ENCODE measurements at regions not wholly inside any gene's neighbourhood (a gene's known extent, or its start where the extent isn't known, plus 50 kb on each side); places are given as distances from the start of the nearest gene placed in this dataset.

DNA sequence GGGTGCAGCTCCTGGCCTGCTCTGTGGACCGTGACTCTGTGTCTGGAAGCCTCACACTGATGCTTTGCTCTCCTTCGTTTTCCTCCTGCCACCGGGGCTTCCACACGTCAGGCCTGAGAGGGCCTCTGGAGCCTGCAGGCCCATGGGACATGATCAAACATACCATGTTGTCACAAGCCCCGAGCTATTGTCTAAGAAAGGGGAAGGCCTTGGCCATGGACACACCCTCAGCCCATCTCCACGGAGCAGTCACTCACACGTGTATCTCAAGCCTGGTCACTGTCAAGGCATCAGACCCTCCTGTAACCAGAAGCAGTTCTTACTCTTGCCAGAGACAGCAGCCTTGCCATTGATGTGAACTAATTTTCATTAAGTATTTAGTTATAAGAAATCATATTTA is 814.1 kb upstream of the SALL3 start:
- Mint-ChIP-seq H3K9me3 (peaks cover 0 to 2% of the 10 kb centered on the region in 2 donors), H3K36me3 (no peaks in the 10 kb centered on the region), H3K27ac (no peak overlapping the region)
- ATAC-seq (no peak), DNase-seq (ENCODE audit: low spot score in 2 of 2) (no peak)

DNA sequence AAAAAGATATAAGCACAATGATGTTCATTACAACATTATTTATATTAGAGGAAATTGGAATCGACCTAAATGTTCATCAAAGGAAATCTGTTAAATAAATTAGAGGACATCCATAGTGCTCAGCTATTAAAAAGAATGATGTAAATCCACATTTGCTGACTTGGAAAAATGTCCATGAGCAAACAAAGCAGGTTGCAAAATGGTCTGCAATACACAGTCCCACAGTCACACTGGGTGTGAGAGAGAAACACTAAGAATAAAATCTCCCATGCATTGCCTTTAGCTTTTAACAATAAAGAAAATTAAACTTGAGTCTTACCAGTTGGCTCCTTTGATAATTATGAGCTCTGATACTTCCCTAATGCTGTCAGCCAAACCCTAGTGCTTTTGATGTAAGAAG is 811.1 kb upstream of the SALL3 start:
- H3K27ac Mint-ChIP-seq = no peak overlapping the region
- no peaks in the 10 kb centered on the region for H3K36me3 Mint-ChIP-seq
- peaks cover 0 to 4% of the 10 kb centered on the region in 2 donors for H3K9me3 Mint-ChIP-seq
- ATAC-seq (no peak), DNase-seq (ENCODE audit: low spot score in 2 of 2) (no peak)

DNA sequence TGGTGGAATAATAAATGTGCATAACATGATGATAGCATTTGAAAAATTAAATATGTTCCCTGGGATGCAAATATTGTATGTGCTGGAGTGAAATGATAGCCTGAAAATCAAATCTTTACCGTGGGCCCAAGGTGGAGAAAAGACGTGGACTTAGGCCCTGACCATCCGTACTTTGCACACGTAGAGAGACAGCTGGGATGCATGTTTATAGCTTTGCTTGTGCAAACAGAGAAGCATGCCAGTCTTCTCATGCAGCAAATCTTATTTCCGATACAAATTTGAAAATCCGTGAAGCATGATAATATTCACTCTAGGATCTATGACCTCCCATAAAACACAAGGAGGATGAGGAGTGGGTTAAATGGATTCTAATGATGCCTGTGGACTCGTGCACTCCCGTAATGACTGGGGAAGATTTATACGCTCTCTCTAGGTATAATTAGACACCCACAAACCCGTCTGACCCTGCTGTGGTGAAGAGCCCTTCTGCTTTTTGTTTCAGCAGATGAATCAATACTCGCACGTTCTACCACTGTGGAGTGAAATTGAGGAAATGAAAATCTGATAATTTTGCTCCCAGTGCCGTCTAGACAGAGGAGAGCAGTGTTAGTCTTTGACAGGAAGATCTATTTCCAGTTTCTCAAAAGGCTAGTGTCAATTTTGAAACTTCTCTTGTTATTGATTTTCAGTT is 810.3 kb upstream of the SALL3 start:
- peaks cover 0 to 2% of the 10 kb centered on the region in 2 donors for H3K36me3 Mint-ChIP-seq
- peaks cover 0 to 4% of the 10 kb centered on the region in 2 donors for H3K9me3 Mint-ChIP-seq
- H3K27ac Mint-ChIP-seq = no peak overlapping the region
- no peak for DNase-seq (ENCODE audit: low spot score in 2 of 2)
- no peak for ATAC-seq

DNA sequence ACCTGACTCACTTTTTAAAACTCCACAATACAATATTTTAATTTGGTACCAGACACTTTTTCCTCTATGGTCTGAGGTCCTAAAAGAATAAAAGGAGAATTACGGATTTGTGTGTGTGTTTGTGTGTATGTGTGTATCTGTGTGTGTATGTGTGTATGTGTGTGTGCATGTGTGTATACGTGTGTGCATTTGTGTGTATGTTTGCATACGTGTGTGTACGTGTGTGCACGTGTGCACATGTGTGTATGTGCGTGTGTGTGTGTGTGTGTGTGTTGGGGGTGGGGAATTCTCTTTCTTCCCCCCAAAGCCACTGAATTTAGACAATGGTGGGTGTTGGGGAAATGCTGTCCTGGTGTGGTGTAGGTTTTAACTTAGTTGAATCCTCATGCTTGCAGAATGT is 807.7 kb upstream of the SALL3 start:
- ATAC-seq (no peak), DNase-seq (ENCODE audit: low spot score in 2 of 2) (no peak)
- H3K36me3 Mint-ChIP-seq = peaks cover 0 to 8% of the 10 kb centered on the region in 2 donors

DNA sequence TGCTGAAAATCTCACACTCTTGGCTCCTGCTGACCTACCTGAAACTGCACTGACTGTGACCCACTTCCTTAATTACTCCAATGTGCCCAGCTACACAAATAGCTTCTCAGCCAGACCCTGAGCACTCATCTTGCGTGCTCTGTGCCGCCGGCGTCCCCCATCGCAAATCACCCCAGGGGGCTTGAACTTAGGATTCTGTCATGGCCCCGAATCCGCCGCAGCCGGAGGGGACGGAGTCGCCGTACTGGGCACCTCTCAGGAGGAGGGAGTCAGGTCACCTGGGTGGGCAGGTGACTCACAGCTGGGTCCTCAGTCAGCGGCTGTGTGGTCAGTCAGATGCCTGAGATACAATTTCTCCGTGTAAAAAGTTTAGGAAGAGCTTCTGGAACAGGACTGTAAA is 804.9 kb upstream of the SALL3 start:
- DNase-seq (ENCODE audit: low spot score in 2 of 2) = no peak
- Mint-ChIP-seq H3K9me3 (peaks cover 0 to 15% of the 10 kb centered on the region in 2 donors), H3K27ac (peak overlapping the region in 1 of 2 donors; percentile 50), H3K36me3 (peaks cover 0 to 8% of the 10 kb centered on the region in 2 donors)
- no peak for ATAC-seq

More for the DNA sequence above, 807.7 kb upstream of the SALL3 start:
- H3K9me3 Mint-ChIP-seq = peaks cover 0 to 15% of the 10 kb centered on the region in 2 donors
- no peak overlapping the region for H3K27ac Mint-ChIP-seq

DNA sequence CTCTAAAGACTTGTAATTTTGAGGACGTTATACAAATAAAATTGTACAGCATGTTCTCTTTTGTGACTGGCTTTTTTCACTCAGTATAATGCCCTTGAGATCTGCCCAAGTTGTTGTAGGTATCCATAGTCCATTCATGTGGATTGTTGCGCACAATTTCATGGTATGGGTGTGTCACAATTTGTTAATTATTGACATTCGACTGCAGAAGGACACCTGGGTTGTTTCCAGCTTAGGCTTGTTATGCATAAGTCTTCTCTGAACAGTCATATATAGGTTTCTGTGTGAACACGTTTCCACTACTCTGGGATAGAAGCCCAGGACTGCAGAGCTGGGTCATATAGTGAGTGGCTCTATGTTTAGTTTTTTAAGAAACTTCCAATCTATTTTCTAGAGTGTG is 800.8 kb upstream of the SALL3 start:
- ATAC-seq = no peak
- peaks cover 0 to 8% of the 10 kb centered on the region in 2 donors for H3K36me3 Mint-ChIP-seq
- DNase-seq (ENCODE audit: low spot score in 2 of 2) = no peak
- peaks cover 11 to 21% of the 10 kb centered on the region in 2 donors for H3K9me3 Mint-ChIP-seq
- H3K27ac Mint-ChIP-seq = no peak overlapping the region

DNA sequence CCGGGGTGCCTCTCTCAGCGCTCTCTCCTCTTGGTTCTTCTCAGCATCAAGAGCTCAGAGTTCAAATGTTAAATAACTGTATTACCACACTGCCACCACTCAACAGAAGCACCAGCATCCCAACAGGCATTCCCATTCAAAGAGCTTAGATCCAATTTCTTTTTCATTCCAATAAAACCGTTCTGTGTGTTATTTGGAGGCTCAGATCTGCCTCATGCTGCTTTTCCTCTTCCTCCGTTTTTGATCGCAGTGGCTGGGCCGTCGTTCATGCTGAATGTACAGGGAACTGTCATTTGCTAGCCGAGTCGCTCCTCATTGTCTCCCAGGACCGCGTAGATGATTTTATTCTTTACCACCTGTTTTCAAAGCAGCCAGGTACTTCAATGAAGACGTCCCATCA is 798.9 kb upstream of the SALL3 start:
- DNase-seq (ENCODE audit: low spot score in 2 of 2) (no peak), ATAC-seq (no peak)
- peaks cover 13 to 15% of the 10 kb centered on the region in 2 donors for H3K9me3 Mint-ChIP-seq
- no peaks in the 10 kb centered on the region for H3K36me3 Mint-ChIP-seq
- H3K27ac Mint-ChIP-seq = no peak overlapping the region

DNA sequence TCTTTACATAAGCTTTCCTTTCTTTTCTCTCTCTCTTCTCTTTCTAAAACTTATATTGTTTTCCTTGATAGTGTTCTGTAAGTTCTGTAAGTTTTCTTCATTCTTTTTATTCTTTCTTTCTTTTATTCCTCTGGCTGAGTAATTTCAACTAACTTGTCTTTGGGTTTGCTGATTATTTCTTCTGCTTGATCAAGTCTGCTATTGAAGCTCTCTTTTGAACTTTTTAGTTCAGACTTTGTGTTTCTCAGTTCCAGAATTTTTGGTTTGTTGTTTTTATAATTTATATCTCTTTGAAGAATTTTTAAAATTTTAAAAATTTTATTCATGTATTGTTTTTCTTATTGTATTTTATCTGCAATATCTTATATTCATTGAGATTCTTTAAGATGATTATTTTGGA is 795.8 kb upstream of the SALL3 start:
- no peak for ATAC-seq
- Mint-ChIP-seq H3K36me3 (no peaks in the 10 kb centered on the region), H3K27ac (peak overlapping the region in 1 of 2 donors; percentile 6), H3K9me3 (peaks cover 10 to 13% of the 10 kb centered on the region in 2 donors)
- no peak for DNase-seq (ENCODE audit: low spot score in 2 of 2)

DNA sequence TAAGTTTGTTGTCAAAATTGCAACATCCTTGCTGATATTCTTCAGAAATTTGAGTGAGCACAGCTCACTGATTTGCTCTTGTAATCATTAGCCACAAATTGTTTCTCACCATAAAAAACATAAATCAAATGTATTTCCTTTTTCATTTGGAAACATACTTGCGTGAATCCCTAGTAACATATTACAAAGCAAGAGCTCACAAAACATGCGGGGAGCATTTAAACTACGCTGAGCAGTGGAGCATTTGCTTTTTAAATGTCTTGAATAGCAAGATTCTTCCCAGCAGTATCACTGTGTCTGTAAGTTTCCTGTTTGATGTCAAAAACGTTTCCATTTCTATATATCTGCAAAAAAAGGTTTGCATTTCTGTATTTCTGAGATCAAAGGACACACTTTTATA is 788.3 kb upstream of the SALL3 start:
- Mint-ChIP-seq H3K36me3 (no peaks in the 10 kb centered on the region), H3K9me3 (peaks cover 0 to 5% of the 10 kb centered on the region in 2 donors), H3K27ac (no peak overlapping the region)
- ATAC-seq = no peak
- DNase-seq (ENCODE audit: low spot score in 2 of 2) = no peak

DNA sequence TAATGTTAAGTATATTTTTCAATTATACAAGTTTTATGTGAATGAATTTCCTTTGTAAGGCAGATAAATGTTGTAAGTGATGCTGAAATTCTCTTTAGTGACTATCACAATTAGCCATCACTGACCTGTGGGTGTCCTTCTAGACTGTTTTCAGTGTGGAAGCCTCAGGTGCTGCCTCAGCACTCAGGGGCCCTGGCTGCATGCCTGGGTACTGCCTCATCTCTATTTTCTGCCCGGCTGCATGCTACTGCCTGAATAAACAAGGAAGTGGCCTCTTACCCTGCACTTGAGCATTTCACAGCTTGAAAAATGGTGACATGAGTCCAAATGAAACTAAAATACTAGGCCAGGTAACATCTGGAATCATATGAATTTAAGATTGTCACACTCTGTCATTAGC is 787.6 kb upstream of the SALL3 start:
- no peak overlapping the region for H3K27ac Mint-ChIP-seq
- DNase-seq (ENCODE audit: low spot score in 2 of 2) = no peak
- H3K36me3 Mint-ChIP-seq = no peaks in the 10 kb centered on the region
- no peak for ATAC-seq
- peaks cover 0 to 5% of the 10 kb centered on the region in 2 donors for H3K9me3 Mint-ChIP-seq

DNA sequence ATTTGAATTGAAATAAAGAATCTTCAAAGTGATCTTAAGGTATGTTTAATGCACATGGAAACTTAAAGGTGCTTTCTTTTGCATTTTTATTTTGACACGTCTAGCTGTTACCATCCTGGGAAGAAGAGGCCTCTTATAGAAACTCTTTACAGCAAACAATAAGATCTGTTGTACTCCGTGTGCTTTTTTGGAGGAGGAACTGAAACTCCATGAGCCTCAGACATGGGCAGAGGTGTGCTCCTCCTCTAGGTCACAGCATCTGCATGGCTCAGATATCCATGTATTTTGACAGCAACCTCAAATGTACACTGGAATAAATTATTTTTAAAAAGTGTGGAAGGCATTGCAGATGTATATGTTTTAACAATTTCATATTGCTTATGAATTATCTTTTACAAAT is 783.3 kb upstream of the SALL3 start:
- Mint-ChIP-seq H3K9me3 (peaks cover 7 to 15% of the 10 kb centered on the region in 2 donors), H3K27ac (no peak overlapping the region), H3K36me3 (peaks cover 0 to under 1% of the 10 kb centered on the region in 2 donors)
- ATAC-seq (no peak), DNase-seq (ENCODE audit: low spot score in 2 of 2) (no peak)

DNA sequence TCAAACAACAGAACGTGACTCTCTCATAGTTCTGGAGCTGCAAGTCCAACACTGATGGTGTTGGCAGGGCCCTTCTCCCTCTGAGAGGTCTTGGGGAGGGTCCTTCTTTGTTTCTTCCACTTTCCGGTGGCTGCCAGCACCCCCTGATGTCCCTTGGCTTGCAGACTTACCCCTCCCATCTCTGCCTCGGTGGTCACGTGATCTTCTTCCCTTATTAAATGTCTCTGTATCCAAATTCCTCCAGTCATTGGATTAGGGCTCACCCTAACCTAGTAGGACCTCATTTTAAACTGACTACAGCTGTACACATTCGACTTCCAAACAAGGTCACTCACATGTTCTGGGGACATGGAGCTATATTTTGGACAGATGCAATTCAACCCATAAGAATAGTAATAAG is 780.6 kb upstream of the SALL3 start:
- H3K9me3 Mint-ChIP-seq = peaks cover 19% of the 10 kb centered on the region in 2 donors
- DNase-seq (ENCODE audit: low spot score in 2 of 2) = no peak
- no peak for ATAC-seq
- H3K27ac Mint-ChIP-seq = no peak overlapping the region
- H3K36me3 Mint-ChIP-seq = peaks cover 0 to 10% of the 10 kb centered on the region in 2 donors

DNA sequence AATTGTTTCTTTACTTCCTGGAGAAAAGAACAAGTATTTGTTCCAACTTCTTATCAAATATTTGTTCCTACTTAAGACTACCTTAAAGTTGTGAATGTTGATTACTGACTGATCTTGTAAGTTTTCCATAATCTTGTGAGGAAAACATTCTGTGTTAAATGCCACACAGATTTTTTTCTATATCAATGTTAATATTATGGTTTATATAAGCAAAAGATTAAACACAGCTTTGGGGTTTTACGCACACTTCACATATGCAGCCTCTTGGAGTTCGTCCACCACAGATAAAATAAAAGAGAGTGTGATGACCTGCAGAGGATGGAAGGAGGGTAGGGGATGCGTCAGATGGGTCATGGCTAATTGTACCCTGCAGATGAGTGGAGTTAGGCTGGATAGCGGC is 780.0 kb upstream of the SALL3 start:
- H3K36me3 Mint-ChIP-seq = peaks cover 0 to 10% of the 10 kb centered on the region in 2 donors
- H3K27ac Mint-ChIP-seq = no peak overlapping the region
- H3K9me3 Mint-ChIP-seq = peaks cover 19% of the 10 kb centered on the region in 2 donors
- DNase-seq (ENCODE audit: low spot score in 2 of 2) = no peak
- ATAC-seq = no peak

DNA sequence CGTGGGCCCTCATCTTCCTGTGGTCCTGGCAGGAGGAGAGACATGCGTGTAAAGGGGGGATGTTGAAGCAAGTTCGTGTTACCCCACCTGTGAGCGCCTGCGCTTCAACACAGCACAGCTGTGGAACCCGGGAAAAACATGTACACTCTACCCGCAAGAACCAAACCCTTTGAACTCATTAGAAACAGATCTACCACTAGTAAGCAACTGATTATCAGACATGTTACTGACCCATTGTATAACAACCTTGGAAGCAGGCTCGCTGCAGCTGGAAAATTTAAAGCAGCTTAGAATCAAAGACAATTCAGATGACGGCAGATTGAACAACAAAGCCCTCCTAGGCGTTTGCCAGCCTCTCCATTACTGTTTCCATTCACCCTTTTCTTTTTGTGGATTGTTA is 771.7 kb upstream of the SALL3 start:
- H3K36me3 Mint-ChIP-seq = no peaks in the 10 kb centered on the region
- H3K27ac Mint-ChIP-seq = no peak overlapping the region
- H3K9me3 Mint-ChIP-seq = no peaks in the 10 kb centered on the region

DNA sequence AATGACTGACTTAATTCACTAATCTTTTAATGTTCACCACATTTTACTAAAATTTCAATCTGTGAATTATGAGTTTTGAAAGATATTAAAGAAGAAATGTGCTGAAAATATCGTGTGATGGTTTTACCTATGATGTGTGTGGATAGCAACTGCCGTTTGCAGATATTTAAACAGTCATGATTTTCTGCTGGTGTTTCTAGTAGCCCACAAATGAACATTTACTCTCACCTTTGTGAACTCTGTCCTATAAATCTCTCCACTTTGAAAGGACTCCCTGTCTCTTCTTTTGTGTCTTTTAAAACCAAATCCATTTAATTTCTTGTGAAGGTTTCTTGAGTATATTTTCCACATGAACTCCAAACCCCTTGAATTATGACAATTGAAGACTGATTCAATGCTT is 771.2 kb upstream of the SALL3 start:
- H3K36me3 Mint-ChIP-seq = no peaks in the 10 kb centered on the region
- no peak overlapping the region for H3K27ac Mint-ChIP-seq
- ATAC-seq = no peak
- no peak for DNase-seq (ENCODE audit: low spot score in 2 of 2)
- H3K9me3 Mint-ChIP-seq = no peaks in the 10 kb centered on the region

More for the DNA sequence above, 771.7 kb upstream of the SALL3 start:
- no peak for ATAC-seq
- DNase-seq (ENCODE audit: low spot score in 2 of 2) = no peak

DNA sequence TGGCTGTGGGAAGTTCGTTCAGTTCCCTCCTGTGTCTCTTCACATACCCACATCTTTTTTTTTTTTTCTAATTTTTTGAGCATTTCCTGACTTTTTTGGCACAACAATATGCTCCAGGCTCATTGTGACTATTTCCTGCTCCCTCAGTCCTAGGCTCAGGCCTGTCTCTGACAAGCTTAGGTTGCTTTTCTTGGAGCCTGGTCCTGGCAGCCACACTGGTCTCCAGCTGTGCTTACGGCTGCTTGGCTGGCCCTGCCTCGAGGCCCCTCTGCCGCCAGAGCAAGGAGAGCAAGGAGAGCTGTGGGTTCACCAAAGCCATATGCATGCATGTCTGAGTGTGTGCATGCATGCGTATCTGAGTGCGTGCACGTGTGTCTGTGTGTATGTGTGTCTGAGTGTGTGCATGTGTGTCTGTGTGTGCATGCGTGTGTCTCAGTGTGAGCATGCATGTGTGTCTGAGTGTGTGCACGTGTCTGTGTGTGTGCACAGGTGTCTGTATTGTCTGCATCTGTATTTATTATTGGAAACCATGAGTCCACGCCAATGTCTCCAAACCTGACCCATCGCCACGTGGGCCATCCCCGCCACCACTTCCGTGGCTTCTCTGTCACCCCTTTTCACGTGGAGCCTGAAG is 766.1 kb upstream of the SALL3 start:
- Mint-ChIP-seq H3K27ac (no peak overlapping the region), H3K9me3 (peaks cover 0 to 3% of the 10 kb centered on the region in 2 donors), H3K36me3 (no peaks in the 10 kb centered on the region)
- DNase-seq (ENCODE audit: low spot score in 2 of 2) (no peak), ATAC-seq (no peak)

DNA sequence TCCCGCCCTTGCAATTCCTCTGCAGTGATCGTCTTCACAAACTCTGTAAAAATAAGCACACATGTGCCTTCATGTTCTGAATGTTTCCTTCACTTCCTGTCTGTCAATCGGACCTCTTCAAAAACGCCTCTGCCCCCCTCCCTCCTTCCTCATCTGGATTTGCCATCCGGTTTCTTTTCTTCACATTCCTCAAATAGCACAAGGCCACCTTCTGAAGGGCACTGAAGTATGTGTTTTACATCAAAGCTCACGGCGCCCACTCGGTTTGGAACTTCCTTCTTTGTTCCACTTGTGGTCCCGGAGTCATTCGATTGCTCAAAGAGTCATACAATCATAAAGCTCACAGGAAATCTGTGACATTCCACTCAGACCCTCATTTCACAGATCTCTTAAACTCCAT is 758.1 kb upstream of the SALL3 start:
- no peak overlapping the region for H3K27ac Mint-ChIP-seq
- H3K9me3 Mint-ChIP-seq = peaks cover 4% of the 10 kb centered on the region in 2 donors
- ATAC-seq = no peak
- no peak for DNase-seq (ENCODE audit: low spot score in 2 of 2)
- H3K36me3 Mint-ChIP-seq = no peaks in the 10 kb centered on the region

DNA sequence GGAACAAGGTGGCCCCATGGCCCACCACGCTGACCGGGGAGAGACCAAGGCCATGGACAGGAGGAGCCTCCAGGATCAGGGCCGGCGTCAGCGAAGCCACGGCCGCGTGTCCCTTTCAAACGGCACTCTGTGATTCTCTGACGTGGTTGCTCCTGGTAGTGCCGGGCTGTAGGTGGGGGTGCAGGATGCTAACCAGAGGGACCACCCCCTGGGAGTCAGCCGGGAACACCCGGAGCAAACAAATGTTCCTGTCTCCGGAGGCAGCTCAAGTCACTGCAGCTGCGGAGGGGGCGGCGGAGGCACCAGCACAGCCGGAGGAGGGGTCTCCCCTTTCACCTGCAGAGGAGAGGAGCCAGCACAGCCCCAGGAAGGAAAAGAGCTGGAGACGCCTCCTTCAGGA is 750.6 kb upstream of the SALL3 start:
- Mint-ChIP-seq H3K9me3 (peaks cover 9% of the 10 kb centered on the region in 2 donors), H3K27ac (no peak overlapping the region), H3K36me3 (no peaks in the 10 kb centered on the region)
- no peak for DNase-seq (ENCODE audit: low spot score in 2 of 2)
- no peak for ATAC-seq
